ENCODE measurements at regions not wholly inside any gene's neighbourhood (a gene's known extent, or its start where the extent isn't known, plus 50 kb on each side); places are given as distances from the start of the nearest gene placed in this dataset.

- no peak overlapping the region for H2AK5ac ChIP-seq (ENCODE audit: low read length, severe bottlenecking)
- H3K27me3 ChIP-seq (ENCODE audit: control insufficient read depth in 1 of 2, insufficient read depth in 1 of 2, low read length in 2 of 2) = no peaks in the 10 kb centered on the region
- no peak overlapping the region for H3K4me2 ChIP-seq (ENCODE audit: low read length, poor library complexity, severe bottlenecking)
- H4K8ac ChIP-seq (ENCODE audit: low read length) = no peak overlapping the region
- H2BK5ac ChIP-seq (ENCODE audit: low read depth, low read length, poor library complexity, severe bottlenecking) = no peak overlapping the region
- no peak overlapping the region for H4K91ac ChIP-seq (ENCODE audit: low read length)
- no peak overlapping the region for H3K23ac ChIP-seq (ENCODE audit: low read length in 2 of 2)
- H2BK120ac ChIP-seq (ENCODE audit: low read depth, low read length) = no peak overlapping the region
- no peaks in the 10 kb centered on the region for H3K4me1 ChIP-seq (ENCODE audit: control insufficient read depth, insufficient read depth, low read depth, low read length)
- DNase-seq = no peak
- no peak overlapping the region for H3K27ac ChIP-seq (ENCODE audit: low read length, poor library complexity, severe bottlenecking)
- no peak overlapping the region for H2BK15ac ChIP-seq (ENCODE audit: low read depth, poor library complexity, severe bottlenecking)
- no peak overlapping the region for H3K4me3 ChIP-seq (ENCODE audit: insufficient read depth in 1 of 2, low read depth in 1 of 2, low read length in 2 of 2)
- no peaks in the 10 kb centered on the region for H3K79me1 ChIP-seq (replicated peaks; ENCODE audit: low read length, poor library complexity, severe bottlenecking)
- H3K14ac ChIP-seq (ENCODE audit: low read length in 2 of 2) = no peak overlapping the region
- no peaks in the 10 kb centered on the region for H3K36me3 ChIP-seq (ENCODE audit: control insufficient read depth in 1 of 2, insufficient read depth in 2 of 2, low read depth in 1 of 2, low read length in 2 of 2)
- WGBS = 68% methylated on average over 4 of the region's 4 CpGs
- no peak overlapping the region for H3K9ac ChIP-seq (ENCODE audit: low read length)
- no peak overlapping the region for H3K18ac ChIP-seq (ENCODE audit: low read depth in 1 of 2, low read length in 2 of 2)
- no peak overlapping the region for H2BK12ac ChIP-seq (ENCODE audit: low read length in 2 of 2)
- no peak overlapping the region for H2AFZ ChIP-seq (ENCODE audit: low read depth, low read length)
- H3K4ac ChIP-seq (ENCODE audit: low read depth in 1 of 2, low read length in 2 of 2) = no peak overlapping the region
- peaks cover 3% of the 10 kb centered on the region for H3K9me3 ChIP-seq (ENCODE audit: control insufficient read depth, low read length)
These were observed 219.1 kb downstream of the SOCS6 start for GRCh38 chr18:70507970-70508369.

- Histone ChIP-seq H3K27me3 (ENCODE audit: control insufficient read depth in 1 of 2, insufficient read depth in 1 of 2, low read length in 2 of 2) (no peaks in the 10 kb centered on the region), H2AK5ac (ENCODE audit: low read length, severe bottlenecking) (no peak overlapping the region), H3K18ac (ENCODE audit: low read depth in 1 of 2, low read length in 2 of 2) (no peak overlapping the region), H4K8ac (ENCODE audit: low read length) (no peak overlapping the region), H3K23ac (ENCODE audit: low read length in 2 of 2) (no peak overlapping the region), H2BK120ac (ENCODE audit: low read depth, low read length) (no peak overlapping the region), H2BK15ac (ENCODE audit: low read depth, poor library complexity, severe bottlenecking) (no peak overlapping the region), H2BK5ac (ENCODE audit: low read depth, low read length, poor library complexity, severe bottlenecking) (no peak overlapping the region), H2AFZ (ENCODE audit: low read depth, low read length) (no peak overlapping the region), H3K9ac (ENCODE audit: low read length) (no peak overlapping the region), H3K4ac (ENCODE audit: low read depth in 1 of 2, low read length in 2 of 2) (no peak overlapping the region), H3K27ac (ENCODE audit: low read length, poor library complexity, severe bottlenecking) (no peak overlapping the region), H3K4me3 (ENCODE audit: insufficient read depth in 1 of 2, low read depth in 1 of 2, low read length in 2 of 2) (no peak overlapping the region), H4K91ac (ENCODE audit: low read length) (no peak overlapping the region), H3K79me1 (replicated peaks; ENCODE audit: low read length, poor library complexity, severe bottlenecking) (no peaks in the 10 kb centered on the region), H3K9me3 (ENCODE audit: control insufficient read depth, low read length) (peaks cover 3% of the 10 kb centered on the region), H3K4me2 (ENCODE audit: low read length, poor library complexity, severe bottlenecking) (no peak overlapping the region), H3K4me1 (ENCODE audit: control insufficient read depth, insufficient read depth, low read depth, low read length) (no peaks in the 10 kb centered on the region), H3K14ac (ENCODE audit: low read length in 2 of 2) (no peak overlapping the region), H2BK12ac (ENCODE audit: low read length in 2 of 2) (no peak overlapping the region), H3K36me3 (ENCODE audit: control insufficient read depth in 1 of 2, insufficient read depth in 2 of 2, low read depth in 1 of 2, low read length in 2 of 2) (no peaks in the 10 kb centered on the region)
- DNase-seq = no peak
- 69% methylated on average over 4 of the region's 4 CpGs for WGBS
These were observed 217.7 kb downstream of the SOCS6 start for GRCh38 chr18:70506511-70506910.

GRCh38 chr18:70503060-70503459, 214.2 kb downstream of the SOCS6 start:
- DNase-seq = no peak
- H4K8ac ChIP-seq (ENCODE audit: low read length) = no peak overlapping the region
- no peak overlapping the region for H2BK12ac ChIP-seq (ENCODE audit: low read length in 2 of 2)
- H3K27me3 ChIP-seq (ENCODE audit: control insufficient read depth in 1 of 2, insufficient read depth in 1 of 2, low read length in 2 of 2) = no peaks in the 10 kb centered on the region
- no peak overlapping the region for H3K4ac ChIP-seq (ENCODE audit: low read depth in 1 of 2, low read length in 2 of 2)
- no peak overlapping the region for H2BK5ac ChIP-seq (ENCODE audit: low read depth, low read length, poor library complexity, severe bottlenecking)
- no peak overlapping the region for H2AFZ ChIP-seq (ENCODE audit: low read depth, low read length)
- H2AK5ac ChIP-seq (ENCODE audit: low read length, severe bottlenecking) = no peak overlapping the region
- no CpG with 5 or more reads among the region's 1 CpG for WGBS
- no peak overlapping the region for H4K91ac ChIP-seq (ENCODE audit: low read length)
- H3K18ac ChIP-seq (ENCODE audit: low read depth in 1 of 2, low read length in 2 of 2) = no peak overlapping the region
- no peaks in the 10 kb centered on the region for H3K79me1 ChIP-seq (replicated peaks; ENCODE audit: low read length, poor library complexity, severe bottlenecking)
- no peaks in the 10 kb centered on the region for H3K9me3 ChIP-seq (ENCODE audit: control insufficient read depth, low read length)
- no peaks in the 10 kb centered on the region for H3K4me1 ChIP-seq (ENCODE audit: control insufficient read depth, insufficient read depth, low read depth, low read length)
- no peak overlapping the region for H2BK120ac ChIP-seq (ENCODE audit: low read depth, low read length)
- no peak overlapping the region for H3K23ac ChIP-seq (ENCODE audit: low read length in 2 of 2)
- H3K4me2 ChIP-seq (ENCODE audit: low read length, poor library complexity, severe bottlenecking) = no peak overlapping the region
- no peak overlapping the region for H2BK15ac ChIP-seq (ENCODE audit: low read depth, poor library complexity, severe bottlenecking)
- H3K4me3 ChIP-seq (ENCODE audit: insufficient read depth in 1 of 2, low read depth in 1 of 2, low read length in 2 of 2) = no peak overlapping the region
- no peak overlapping the region for H3K14ac ChIP-seq (ENCODE audit: low read length in 2 of 2)
- H3K27ac ChIP-seq (ENCODE audit: low read length, poor library complexity, severe bottlenecking) = no peak overlapping the region
- no peak overlapping the region for H3K9ac ChIP-seq (ENCODE audit: low read length)
- no peaks in the 10 kb centered on the region for H3K36me3 ChIP-seq (ENCODE audit: control insufficient read depth in 1 of 2, insufficient read depth in 2 of 2, low read depth in 1 of 2, low read length in 2 of 2)

- Histone ChIP-seq H3K4me1 (ENCODE audit: control insufficient read depth, insufficient read depth, low read depth, low read length) (no peaks in the 10 kb centered on the region), H2AFZ (ENCODE audit: low read depth, low read length) (no peak overlapping the region), H3K27me3 (ENCODE audit: control insufficient read depth in 1 of 2, insufficient read depth in 1 of 2, low read length in 2 of 2) (no peaks in the 10 kb centered on the region), H3K27ac (ENCODE audit: low read length, poor library complexity, severe bottlenecking) (no peak overlapping the region), H3K18ac (ENCODE audit: low read depth in 1 of 2, low read length in 2 of 2) (no peak overlapping the region), H2AK5ac (ENCODE audit: low read length, severe bottlenecking) (no peak overlapping the region), H3K4ac (ENCODE audit: low read depth in 1 of 2, low read length in 2 of 2) (no peak overlapping the region), H2BK12ac (ENCODE audit: low read length in 2 of 2) (no peak overlapping the region), H3K4me3 (ENCODE audit: insufficient read depth in 1 of 2, low read depth in 1 of 2, low read length in 2 of 2) (no peak overlapping the region), H3K36me3 (ENCODE audit: control insufficient read depth in 1 of 2, insufficient read depth in 2 of 2, low read depth in 1 of 2, low read length in 2 of 2) (no peaks in the 10 kb centered on the region), H3K4me2 (ENCODE audit: low read length, poor library complexity, severe bottlenecking) (no peak overlapping the region), H3K79me1 (replicated peaks; ENCODE audit: low read length, poor library complexity, severe bottlenecking) (no peaks in the 10 kb centered on the region), H3K9ac (ENCODE audit: low read length) (no peak overlapping the region), H3K23ac (ENCODE audit: low read length in 2 of 2) (no peak overlapping the region), H4K91ac (ENCODE audit: low read length) (no peak overlapping the region), H2BK15ac (ENCODE audit: low read depth, poor library complexity, severe bottlenecking) (no peak overlapping the region), H3K9me3 (ENCODE audit: control insufficient read depth, low read length) (no peaks in the 10 kb centered on the region), H4K8ac (ENCODE audit: low read length) (no peak overlapping the region), H2BK5ac (ENCODE audit: low read depth, low read length, poor library complexity, severe bottlenecking) (no peak overlapping the region), H2BK120ac (ENCODE audit: low read depth, low read length) (no peak overlapping the region), H3K14ac (ENCODE audit: low read length in 2 of 2) (no peak overlapping the region)
- no peak for DNase-seq
- 94% methylated on average over 3 of the region's 4 CpGs for WGBS
These were observed 212.5 kb downstream of the SOCS6 start for GRCh38 chr18:70501358-70501757.

Measured in mesenchymal stem cell (in vitro differentiated cells and primary cell).